Activated CD8-positive, alpha-beta memory T cell treated with anti-CD3 and anti-CD28 coated beads, Interleukin-2, amount 50 U/mL, for 1 hour (primary cell): ENCODE measurements at regions not wholly inside any gene's neighbourhood (a gene's known extent, or its start where the extent isn't known, plus 50 kb on each side); places are given as distances from the start of the nearest gene placed in this dataset.
"Not testable (repeated sequence)": the region's sequence is repeated elsewhere in the genome, so short reads cannot be mapped to it uniquely, and the experiment has no call there.

Experiments used
- DNase-seq: peaks from one replicate; pipeline ENCODE4 v3.0.0-alpha.2; 2020; ENCODE audit errors: extremely low read depth

- no peak for DNase-seq
Measured at GRCh38 chr2:13597176-13597575, 880.4 kb downstream of the TRIB2 start.

- no peak for DNase-seq
Measured at GRCh38 chr2:13601506-13601905, 884.8 kb downstream of the TRIB2 start.

GRCh38 chr2:13604951-13605661 lies 888.4 kb downstream of the TRIB2 start:
- DNase-seq: no peak

- no peak for DNase-seq
Measured at GRCh38 chr2:13607139-13607538, 890.4 kb downstream of the TRIB2 start.

- DNase-seq: no peak
Measured at GRCh38 chr2:13611939-13612338, 895.2 kb downstream of the TRIB2 start.

- DNase-seq: no peak
Measured at GRCh38 chr2:13616059-13616458, 899.3 kb downstream of the TRIB2 start.

- DNase-seq: no peak
Measured at GRCh38 chr2:13616616-13617015, 899.9 kb downstream of the TRIB2 start.

GRCh38 chr2:13628122-13628521 lies 911.4 kb downstream of the TRIB2 start:
- no peak for DNase-seq

GRCh38 chr2:13638181-13638580 lies 921.4 kb downstream of the TRIB2 start:
- no peak for DNase-seq

GRCh38 chr2:13649918-13650317 lies 933.2 kb downstream of the TRIB2 start:
- DNase-seq: no peak

GRCh38 chr2:13650586-13651180 lies 933.9 kb downstream of the TRIB2 start:
- DNase-seq: no peak

- DNase-seq: no peak
Measured at GRCh38 chr2:13651684-13652131, 935.0 kb downstream of the TRIB2 start.

- DNase-seq: no peak
Measured at GRCh38 chr2:13652531-13653313, 936.0 kb downstream of the TRIB2 start.

- DNase-seq: no peak
Measured at GRCh38 chr2:13654416-13654815, 937.7 kb downstream of the TRIB2 start.

- no peak for DNase-seq
Measured at GRCh38 chr2:13660231-13660630, 943.5 kb downstream of the TRIB2 start.

GRCh38 chr2:13662055-13662454 lies 945.3 kb downstream of the TRIB2 start:
- DNase-seq: no peak

GRCh38 chr2:13666582-13667414 lies 950.1 kb downstream of the TRIB2 start:
- DNase-seq: no peak

GRCh38 chr2:13667415-13667757 lies 950.6 kb downstream of the TRIB2 start:
- no peak for DNase-seq

- DNase-seq: no peak
Measured at GRCh38 chr2:13669607-13670006, 952.9 kb downstream of the TRIB2 start.

- DNase-seq: not testable (repeated sequence)
Measured at GRCh38 chr2:13673821-13674220, 957.1 kb downstream of the TRIB2 start.

GRCh38 chr2:13676269-13676668 lies 956.2 kb upstream of the LRATD1 start:
- no peak for DNase-seq

GRCh38 chr2:13681936-13682335 lies 950.6 kb upstream of the LRATD1 start:
- DNase-seq: no peak
